HuH-7.5 (cell line): ENCODE measurements at regions not wholly inside any gene's neighbourhood (a gene's known extent, or its start where the extent isn't known, plus 50 kb on each side); places are given as distances from the start of the nearest gene placed in this dataset.
"Not testable (repeated sequence)": the region's sequence is repeated elsewhere in the genome, so short reads cannot be mapped to it uniquely, and the experiment has no call there.

Experiments used
- DNase-seq: peaks from one replicate; pipeline ENCODE4 v3.0.0; 2011; ENCODE audit warnings: low spot score

DNA sequence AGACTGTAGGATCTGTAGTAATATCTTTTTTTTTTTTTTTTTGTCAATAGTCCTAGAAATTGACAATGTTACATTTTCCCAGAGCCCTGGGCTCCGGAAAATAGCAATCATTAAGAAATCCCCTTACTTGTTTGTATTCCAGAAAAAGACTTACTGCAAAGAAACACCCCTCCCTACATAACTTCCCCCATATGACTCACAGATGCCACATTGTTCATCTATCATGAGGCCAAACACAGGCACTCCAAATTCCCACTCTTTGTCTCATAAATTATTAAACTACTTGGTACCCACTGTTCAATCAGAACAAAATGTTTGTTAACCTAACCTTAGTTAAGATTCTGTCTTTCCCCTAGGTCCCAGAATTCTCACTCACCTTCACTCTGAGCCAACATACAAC is 53.5 kb downstream of the TEX51 start:
- DNase-seq = no peak

- no peak for DNase-seq
Measured at GRCh38 chr2:126953483-126953882, 54.8 kb downstream of the TEX51 start.

- no peak for DNase-seq
Measured at GRCh38 chr2:126954831-126955230, 56.1 kb downstream of the TEX51 start.

GRCh38 chr2:126956773-126957172 is 58.1 kb downstream of the TEX51 start:
- DNase-seq = not testable (repeated sequence)

- no peak for DNase-seq
Measured at GRCh38 chr2:126963390-126963789, 64.7 kb downstream of the TEX51 start.

DNA sequence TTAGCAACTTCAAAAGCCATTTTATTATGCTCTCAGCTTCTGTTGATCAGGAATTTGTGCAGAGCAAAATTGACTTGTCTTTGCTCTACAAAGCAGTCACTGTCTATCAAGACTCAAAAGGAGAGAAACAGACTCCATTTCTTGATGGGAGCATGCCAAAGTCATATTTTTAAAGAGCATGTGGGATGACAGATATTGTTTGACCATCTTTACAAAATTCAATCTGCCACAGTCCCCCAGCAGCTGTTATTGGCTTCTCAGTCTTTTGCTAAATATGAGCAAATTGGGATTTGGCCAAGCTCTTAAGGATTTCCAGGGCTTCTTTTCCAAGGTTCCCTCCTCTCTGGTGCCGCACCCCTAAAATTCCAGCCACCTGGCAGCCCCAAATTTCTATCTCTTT is 67.9 kb downstream of the TEX51 start:
- no peak for DNase-seq

GRCh38 chr2:126970583-126970982 is 71.9 kb downstream of the TEX51 start:
- DNase-seq = no peak

DNA sequence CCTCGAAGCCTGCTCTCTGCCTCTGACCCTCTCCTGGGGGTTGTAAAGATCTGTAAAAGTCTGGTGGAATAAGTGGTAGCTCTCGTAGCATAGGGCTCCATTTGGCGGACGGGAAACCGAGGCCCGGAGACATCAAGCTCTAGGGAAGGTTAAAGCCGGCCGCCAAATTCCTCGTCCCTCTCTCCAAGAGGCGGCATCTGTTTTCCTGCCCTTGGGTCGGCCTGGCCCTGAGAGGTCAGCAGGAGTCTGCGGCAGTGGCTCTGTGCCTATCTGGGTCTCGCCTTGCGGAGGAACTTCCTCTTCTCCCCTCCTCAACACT is 72.4 kb downstream of the TEX51 start:
- DNase-seq = no peak

- peak; percentile 66 for DNase-seq
Measured at GRCh38 chr2:126971481-126972278, 73.0 kb downstream of the TEX51 start.

DNA sequence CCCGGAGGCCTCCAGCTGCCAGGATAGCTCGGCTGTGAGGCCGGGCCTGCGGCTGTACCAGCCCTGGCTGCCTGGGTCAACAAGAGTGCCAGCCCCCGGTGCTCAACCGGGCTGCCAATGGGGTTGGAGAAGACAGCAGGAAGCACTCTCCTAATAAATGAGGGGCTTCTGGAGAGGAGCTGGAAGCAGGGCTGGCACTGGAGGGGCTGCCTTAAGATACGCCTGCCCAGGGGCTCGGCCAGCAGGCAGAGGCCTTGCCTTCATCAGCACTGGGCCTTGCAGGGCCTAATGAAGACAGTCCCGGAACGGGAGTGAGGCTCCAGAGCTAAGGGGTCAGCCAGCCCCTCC is 73.6 kb downstream of the TEX51 start:
- no peak for DNase-seq

DNA sequence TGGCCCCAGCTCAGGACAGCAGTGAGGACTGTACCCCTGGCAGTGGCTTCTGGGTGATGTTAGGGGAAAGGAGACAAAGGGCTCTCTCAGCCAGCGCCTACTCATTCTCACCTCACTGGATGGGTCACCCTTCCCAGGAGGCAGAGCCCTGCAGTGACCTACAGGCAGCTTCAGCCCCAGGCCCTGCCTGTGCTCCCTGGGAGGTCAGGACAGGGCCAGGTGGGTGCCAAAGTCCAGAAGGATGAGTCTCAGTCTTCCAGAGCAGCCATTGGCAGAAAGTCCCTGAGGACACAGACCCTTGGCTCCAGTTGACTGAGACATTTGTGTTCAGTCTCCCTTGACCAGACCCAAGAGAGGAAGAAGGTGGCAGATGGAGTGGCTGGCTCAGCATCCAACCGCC is 75.1 kb downstream of the TEX51 start:
- no peak for DNase-seq

DNA sequence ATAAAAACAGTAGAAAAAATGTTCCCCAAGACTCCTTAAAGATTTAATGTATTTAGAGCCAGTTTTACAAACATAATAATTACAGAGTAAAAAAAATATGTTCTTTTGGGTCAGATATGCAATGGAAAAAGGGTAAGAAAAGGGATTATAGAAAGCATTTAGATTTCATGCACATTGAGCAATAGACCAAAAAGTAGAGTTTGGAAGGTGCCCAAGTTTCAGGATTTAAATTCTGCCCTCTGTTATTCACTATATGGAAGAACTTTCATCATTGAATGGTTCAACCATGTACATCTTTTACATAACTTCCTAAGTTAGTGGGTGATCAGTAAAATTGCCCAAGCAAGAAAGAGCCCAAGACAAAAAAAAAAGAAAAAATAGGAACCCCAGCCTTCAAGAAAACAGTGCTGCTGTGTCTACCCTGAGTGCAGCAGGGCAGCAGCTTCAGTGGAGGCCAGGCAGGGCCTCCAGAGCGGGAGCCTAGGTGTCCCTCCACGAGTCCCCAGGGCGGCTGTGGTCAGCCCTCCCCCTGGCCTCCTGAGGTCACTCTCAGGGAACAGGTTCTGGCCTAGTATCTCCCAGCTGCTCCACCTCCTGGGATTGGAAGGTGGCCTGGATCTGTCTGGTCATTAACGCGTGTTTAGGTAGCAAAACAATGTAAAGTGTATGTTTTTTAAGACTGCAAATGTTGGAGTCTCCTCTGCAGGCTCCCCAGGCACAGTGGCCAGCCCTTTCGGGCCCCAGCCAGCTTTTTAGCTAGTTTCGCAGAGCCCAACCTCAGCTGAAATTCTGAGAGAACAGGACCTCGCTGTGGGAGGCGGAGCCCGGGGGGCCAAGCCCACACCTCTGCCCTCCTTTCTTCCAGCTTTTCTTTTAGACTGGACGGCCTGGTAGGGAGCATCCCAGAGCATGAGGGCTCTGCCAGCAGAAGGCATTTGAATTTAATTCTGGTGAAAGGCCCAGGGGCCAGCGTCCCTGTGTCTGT is 77.3 kb downstream of the TEX51 start:
- no peak for DNase-seq

- no peak for DNase-seq
Measured at GRCh38 chr2:126976721-126977328, 78.1 kb downstream of the TEX51 start.

- DNase-seq = no peak
Measured at GRCh38 chr2:126978333-126978732, 79.6 kb downstream of the TEX51 start.

DNA sequence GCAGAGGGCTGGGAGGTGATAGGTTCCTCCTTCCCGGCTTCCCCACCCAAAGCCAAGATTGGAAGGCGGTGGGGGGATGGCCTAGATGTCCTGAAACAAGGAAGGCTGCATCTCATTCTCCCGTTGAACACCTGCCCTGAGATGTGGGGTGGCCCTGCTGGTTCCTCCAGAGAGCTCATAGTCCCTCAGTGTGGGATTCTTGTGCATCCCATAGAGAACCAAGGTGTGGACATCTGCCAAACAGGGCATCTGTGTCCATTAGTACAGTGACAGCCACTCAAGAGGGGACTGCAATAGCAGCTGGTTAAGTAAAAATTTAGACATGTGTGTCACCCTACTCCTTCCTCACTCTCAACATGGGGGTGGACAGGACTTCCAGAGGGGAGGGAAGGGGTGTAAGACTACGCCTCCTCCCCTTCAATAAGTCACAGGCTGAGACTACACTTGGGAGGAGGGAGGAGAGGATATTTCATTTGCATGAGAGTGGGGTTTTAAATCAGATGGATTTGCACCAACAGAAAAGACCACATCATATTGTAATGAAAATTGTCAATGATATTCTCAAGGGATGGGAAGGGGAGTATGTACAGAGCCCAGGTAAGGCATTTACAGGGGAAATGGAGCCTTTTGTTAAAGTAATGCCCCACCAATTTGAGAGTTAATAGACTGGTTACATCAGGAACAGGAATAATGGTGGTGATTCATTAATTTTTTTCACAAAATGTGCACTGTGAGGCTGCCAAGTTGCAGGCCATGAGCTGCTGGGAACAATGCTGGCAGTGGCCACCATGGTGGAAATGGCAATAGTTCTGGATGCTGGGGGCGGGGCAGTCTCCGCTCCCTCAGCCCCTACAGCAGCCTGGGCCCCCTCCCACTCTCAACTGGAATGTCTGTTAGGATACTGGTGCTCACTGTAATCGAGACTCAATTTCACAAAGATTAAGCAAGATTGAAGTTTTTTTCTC is 80.6 kb downstream of the TEX51 start:
- no peak for DNase-seq

- DNase-seq = no peak
Measured at GRCh38 chr2:126981476-126981875, 82.8 kb downstream of the TEX51 start.

GRCh38 chr2:126982935-126983334 is 84.2 kb downstream of the TEX51 start:
- DNase-seq = no peak

DNA sequence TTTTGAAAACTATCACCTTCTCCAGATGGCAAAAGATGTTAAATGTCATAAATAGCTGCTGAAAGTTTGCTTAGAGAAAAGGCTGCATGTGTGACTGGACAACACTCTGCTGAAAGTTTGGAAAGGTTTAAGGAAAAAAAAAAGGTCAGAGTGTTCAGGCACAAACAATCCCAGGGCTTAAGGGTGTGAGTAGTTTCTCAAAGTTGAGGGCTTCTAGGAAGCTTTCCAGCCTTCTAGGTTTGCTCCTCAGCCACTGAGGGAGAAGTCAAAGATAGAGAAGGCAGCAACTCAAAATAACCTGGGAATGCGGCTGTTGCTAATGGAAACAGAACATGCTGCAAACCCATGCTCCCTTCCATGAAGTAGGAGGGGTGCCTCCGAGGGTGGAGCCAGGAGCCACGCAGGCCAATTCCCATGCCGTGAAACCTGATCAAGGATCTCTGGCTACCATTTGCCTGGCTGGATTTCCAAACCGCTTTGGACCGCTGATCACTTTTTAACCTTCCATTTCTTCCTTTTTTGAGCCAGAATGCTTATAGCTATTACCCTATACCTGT is 88.0 kb downstream of the TEX51 start:
- no peak for DNase-seq

DNA sequence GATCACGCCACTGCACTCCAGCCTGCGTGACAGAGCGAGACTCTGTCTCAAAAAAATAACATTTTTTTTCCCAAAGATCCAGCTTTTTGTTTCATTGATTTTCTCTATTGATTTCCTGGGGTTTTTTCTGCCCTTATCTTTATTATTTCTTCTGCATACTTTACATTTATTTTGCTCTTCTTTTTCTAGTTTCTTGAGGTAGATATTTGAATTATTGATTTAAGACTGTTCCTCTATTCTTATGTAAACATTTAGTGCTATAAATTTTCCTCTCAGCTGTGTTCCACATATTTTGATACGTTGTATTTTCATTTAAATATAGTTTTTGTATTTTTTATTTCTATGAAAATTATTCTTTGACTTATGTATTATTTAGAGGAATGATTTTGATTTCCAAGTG is 89.8 kb downstream of the TEX51 start:
- DNase-seq = no peak

DNA sequence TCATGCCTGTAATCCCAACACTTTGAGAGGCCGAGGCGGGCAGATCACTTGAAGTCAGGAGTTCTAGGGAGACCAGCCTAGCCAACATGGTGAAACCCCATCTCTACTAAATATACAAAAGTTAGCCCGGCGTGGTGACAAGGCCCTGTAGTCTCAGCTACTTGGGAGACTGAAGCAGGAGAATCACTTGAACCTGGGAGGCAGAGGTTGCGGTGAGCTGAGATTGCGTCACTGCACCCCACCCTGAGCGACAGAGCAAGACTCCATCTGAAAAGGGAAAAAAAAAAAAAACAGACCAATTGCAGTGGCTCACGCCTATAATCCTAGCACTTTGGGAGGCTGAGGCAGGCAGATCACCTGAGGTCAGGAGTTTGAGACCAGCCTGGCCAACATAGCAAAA is 90.4 kb downstream of the TEX51 start:
- not testable (repeated sequence) for DNase-seq

GRCh38 chr2:126990200-126990599 is 91.5 kb downstream of the TEX51 start:
- DNase-seq = no peak
